GM18499 (cell line): ENCODE measurements at regions not wholly inside any gene's neighbourhood (a gene's known extent, or its start where the extent isn't known, plus 50 kb on each side); places are given as distances from the start of the nearest gene placed in this dataset.

Experiments
- ATAC-seq: cut with Tn5 transposase; IDR thresholded peaks from one replicate; pipeline ENCODE4 v1.9.1; 2021; ENCODE audit warnings: moderate number of reproducible peaks; ENCODE audit not compliant: insufficient read depth, unreplicated experiment

GRCh38 chr2:185891403-185891802, 152.8 kb downstream of the FSIP2 start:
- no peak for ATAC-seq

GRCh38 chr2:185891804-185892411, 153.3 kb downstream of the FSIP2 start:
- ATAC-seq: no peak

GRCh38 chr2:185892484-185892883, 153.9 kb downstream of the FSIP2 start:
- no peak for ATAC-seq

- no peak for ATAC-seq
Measured at GRCh38 chr2:185894223-185894622, 155.6 kb downstream of the FSIP2 start.

GRCh38 chr2:185895828-185896693, 157.5 kb downstream of the FSIP2 start:
- no peak for ATAC-seq

GRCh38 chr2:185899366-185899765, 160.8 kb downstream of the FSIP2 start:
- ATAC-seq: no peak

GRCh38 chr2:185919155-185919554, 180.6 kb downstream of the FSIP2 start:
- ATAC-seq: no peak

GRCh38 chr2:185921048-185921756, 182.6 kb downstream of the FSIP2 start:
- no peak for ATAC-seq

- ATAC-seq: no peak
Measured at GRCh38 chr2:185934232-185934631, 195.6 kb downstream of the FSIP2 start.

GRCh38 chr2:185939858-185940257, 201.3 kb downstream of the FSIP2 start:
- ATAC-seq: no peak

GRCh38 chr2:185942855-185943254, 204.3 kb downstream of the FSIP2 start:
- ATAC-seq: no peak

- ATAC-seq: no peak
Measured at GRCh38 chr2:185947722-185948121, 209.1 kb downstream of the FSIP2 start.

GRCh38 chr2:185952100-185952499, 213.5 kb downstream of the FSIP2 start:
- no peak for ATAC-seq

- ATAC-seq: no peak
Measured at GRCh38 chr2:185954389-185954788, 215.8 kb downstream of the FSIP2 start.

- ATAC-seq: no peak
Measured at GRCh38 chr2:185955050-185955449, 216.4 kb downstream of the FSIP2 start.

GRCh38 chr2:185967335-185967734, 228.7 kb downstream of the FSIP2 start:
- no peak for ATAC-seq

GRCh38 chr2:185970148-185970852, 231.7 kb downstream of the FSIP2 start:
- no peak for ATAC-seq

GRCh38 chr2:185978634-185979407, 240.2 kb downstream of the FSIP2 start:
- ATAC-seq: no peak

- ATAC-seq: no peak
Measured at GRCh38 chr2:185979546-185980071, 241.0 kb downstream of the FSIP2 start.

GRCh38 chr2:185980944-185981343, 242.3 kb downstream of the FSIP2 start:
- ATAC-seq: no peak
